Heart right ventricle (tissue), 16 donors: ENCODE measurements at regions not wholly inside any gene's neighbourhood (a gene's known extent, or its start where the extent isn't known, plus 50 kb on each side); places are given as distances from the start of the nearest gene placed in this dataset.
"Not testable (repeated sequence)": the region's sequence is repeated elsewhere in the genome, so short reads cannot be mapped to it uniquely, and the experiment has no call there.

Experiments
- ATAC-seq, 8 donors: fragments of 200-7000 bp; cut with Tn5 transposase; one replicate each; pipeline ENCODE4 v1.9.1; 2020; ENCODE audit warnings: mild to moderate bottlenecking in 8 of 8, moderate library complexity in 8 of 8, moderate number of reproducible peaks in 1 of 8
- DNase-seq, 2 donors: peaks; one replicate each; pipeline ENCODE4 v3.0.0-alpha.2; 2020
- H3K27ac ChIP-seq, 10 donors: fragments of 200-600 bp; sonication (generic) in 2 of 10; one replicate each; pipeline versions ENCODE4 v1.5.0 to v1.8.0; 2020 to 2022; ENCODE audit warnings: mild to moderate bottlenecking in 3 of 10
- H3K27me3 ChIP-seq, 7 donors: fragments of 200-600 bp; one replicate each; pipeline ENCODE4 v1.8.0; 2021 to 2022; ENCODE audit warnings: mild to moderate bottlenecking in 2 of 7
- H3K36me3 ChIP-seq, 9 donors: fragments of 200-600 bp; sonication (generic) in 1 of 9; one replicate each; pipeline versions ENCODE4 v1.5.0 to v1.8.0; 2020 to 2022; ENCODE audit warnings: mild to moderate bottlenecking in 2 of 9
- H3K4me1 ChIP-seq, 9 donors: fragments of 200-600 bp; sonication (generic) in 1 of 9; one replicate each; pipeline versions ENCODE4 v1.5.0 to v1.8.0; 2020 to 2022; ENCODE audit warnings: mild to moderate bottlenecking in 4 of 9
- H3K4me3 ChIP-seq, 10 donors: fragments of 200-600 bp; sonication (generic) in 2 of 10; one replicate each; pipeline versions ENCODE4 v1.5.0 to v1.8.0; 2020 to 2022; ENCODE audit warnings: mild to moderate bottlenecking in 7 of 10, moderate library complexity in 2 of 10
- H3K9me3 ChIP-seq, 11 donors: fragments of 200-600 bp in 10 of 11; sonication (generic) in 2 of 11; one replicate each; pipeline versions ENCODE4 v1.5.0 to v1.8.0; 2013 to 2022; ENCODE audit warnings: mild to moderate bottlenecking in 2 of 11, control low read depth in 1 of 11, moderate library complexity in 1 of 11
- whole genome bisulfite sequencing, 2 donors: extraction: QIAGEN DNeasy Blood & Tissue Kit; methylation state at CpG; one replicate each; pipeline ENCODE4 v1.1.7; 2013; ENCODE audit warnings: inconsistent platforms in 1 of 2; 5-methylcytosine and 5-hydroxymethylcytosine counted together
- intact Hi-C, 10 donors: fragments of 100-400 bp; cut with DNase I; formaldehyde crosslinking; loops; one replicate each; pipeline versions ENCODE4 v1.11.1 to v1.14.2; 2022
- TF ChIP-seq, protein P1 (sequence below), 9 donors: fragments of 200-600 bp; sonication (generic) in 2 of 9; IDR thresholded peaks; one replicate each; pipeline versions ENCODE4 v1.5.0 to v1.8.0; 2021 to 2022; ENCODE audit warnings: antibody characterized with exemption in 9 of 9, mild to moderate bottlenecking in 5 of 9, moderate library complexity in 1 of 9
- donor health status: Arrhythmogenic right ventricular cardiomyopathy.
- donor health status: ischemic (EF 13 %, LVEDD 7.1; RV severe dilation, severe dysfunction).
- donor health status: healthy with polysubstance abuse.
- donor health status: DM: no; HTN: yes; CAD: no.
- donor health status: DM: no; HTN: no; CAD: no.
- donor health status: ischemic (EF 25% LVEDD 6.9; RV normal size, moderate dysfunction).
- donor health status: ischemic (EF 25% LVEDD 5.7; RV mildly dilated, moderate dysfunction).
- donor health status: healthy.
- donor health status: DM: yes; HTN: yes; CAD: no.
- donor health status: Ischemic cardiomyopathy.
- donor health status: ischemic (EF 35%, LVEDD 5.7; RV mildly dilated, moderate dysfunction).
- donor health status: nonischemic (EF 11% LVEDD 7.7; RV severe dilation, severe dysfunction).
- donor health status: DM: yes; HTN: yes; CAD: no.
- donor health status: PGD.
- donor health status: ischemic (EF 29% LVEDD 5.4; RV normal size, mild dysfunction).
- donor health status: nonischemic (EF 23%, LVEDD 6.1; RV moderate dilation, normal function).

DNA sequence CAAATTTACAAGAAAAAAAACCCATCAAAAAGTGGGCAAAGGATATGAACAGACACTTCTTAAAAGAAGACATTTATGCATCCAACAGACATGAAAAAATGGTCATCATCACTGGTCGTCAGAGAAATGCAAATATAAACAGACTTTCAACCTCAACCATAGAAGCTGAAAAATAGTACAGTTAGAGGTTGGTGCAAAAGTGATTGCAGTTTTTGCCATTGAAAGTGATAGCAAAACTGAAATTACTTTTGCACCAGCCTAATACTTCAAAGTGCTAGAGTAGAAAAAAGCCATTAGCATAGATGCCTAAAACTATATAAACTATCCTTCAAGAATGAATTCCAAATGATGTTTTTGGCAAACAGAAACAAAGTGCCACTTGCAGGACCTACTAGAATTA, 365.8 kb upstream of the DPYD start:
- intact Hi-C loops, result no loop called here
- TF ChIP-seq, protein P1, sequence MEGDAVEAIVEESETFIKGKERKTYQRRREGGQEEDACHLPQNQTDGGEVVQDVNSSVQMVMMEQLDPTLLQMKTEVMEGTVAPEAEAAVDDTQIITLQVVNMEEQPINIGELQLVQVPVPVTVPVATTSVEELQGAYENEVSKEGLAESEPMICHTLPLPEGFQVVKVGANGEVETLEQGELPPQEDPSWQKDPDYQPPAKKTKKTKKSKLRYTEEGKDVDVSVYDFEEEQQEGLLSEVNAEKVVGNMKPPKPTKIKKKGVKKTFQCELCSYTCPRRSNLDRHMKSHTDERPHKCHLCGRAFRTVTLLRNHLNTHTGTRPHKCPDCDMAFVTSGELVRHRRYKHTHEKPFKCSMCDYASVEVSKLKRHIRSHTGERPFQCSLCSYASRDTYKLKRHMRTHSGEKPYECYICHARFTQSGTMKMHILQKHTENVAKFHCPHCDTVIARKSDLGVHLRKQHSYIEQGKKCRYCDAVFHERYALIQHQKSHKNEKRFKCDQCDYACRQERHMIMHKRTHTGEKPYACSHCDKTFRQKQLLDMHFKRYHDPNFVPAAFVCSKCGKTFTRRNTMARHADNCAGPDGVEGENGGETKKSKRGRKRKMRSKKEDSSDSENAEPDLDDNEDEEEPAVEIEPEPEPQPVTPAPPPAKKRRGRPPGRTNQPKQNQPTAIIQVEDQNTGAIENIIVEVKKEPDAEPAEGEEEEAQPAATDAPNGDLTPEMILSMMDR (IDR thresholded peaks at IDR 0.05), result no peak
- no peaks in the 10 kb centered on the region for H3K27me3 ChIP-seq
- peaks cover 0 to 5% (median 0%) of the 10 kb centered on the region in 11 donors for H3K9me3 ChIP-seq
- H3K27ac ChIP-seq, result no peak overlapping the region
- peaks cover 0 to 3% (median 0%) of the 10 kb centered on the region in 9 donors for H3K4me1 ChIP-seq
- no peak for ATAC-seq
- no peaks in the 10 kb centered on the region for H3K36me3 ChIP-seq
- no peak overlapping the region for H3K4me3 ChIP-seq
- WGBS, 2 donors, result 59 to 84% methylated on average over 1 of the region's 1 CpG
- no peak for DNase-seq

GRCh38 chr1:98285286-98285685, 364.5 kb upstream of the DPYD start:
- DNase-seq, H3K9me3 ChIP-seq, H3K27me3 ChIP-seq, H3K4me1 ChIP-seq, intact Hi-C loops, ATAC-seq, H3K27ac ChIP-seq, H3K4me3 ChIP-seq, H3K36me3 ChIP-seq: not testable (repeated sequence)
- WGBS, 2 donors, result 70 to 82% methylated on average over 2 of the region's 2 CpGs

- WGBS, 2 donors, result 81% methylated on average over 4 of the region's 4 CpGs
- intact Hi-C loops, result no loop called here
- DNase-seq (no peak), ATAC-seq (no peak)
- H3K36me3 ChIP-seq, result no peaks in the 10 kb centered on the region
- TF ChIP-seq, protein P1 (IDR thresholded peaks at IDR 0.05), result no peak
- no peak overlapping the region for H3K4me3 ChIP-seq
- no peaks in the 10 kb centered on the region for H3K9me3 ChIP-seq
- no peak overlapping the region for H3K27ac ChIP-seq
- H3K27me3 ChIP-seq, result no peaks in the 10 kb centered on the region
- H3K4me1 ChIP-seq, result no peaks in the 10 kb centered on the region
Observed at GRCh38 chr1:98280049-98280448, 359.2 kb upstream of the DPYD start.

DNA sequence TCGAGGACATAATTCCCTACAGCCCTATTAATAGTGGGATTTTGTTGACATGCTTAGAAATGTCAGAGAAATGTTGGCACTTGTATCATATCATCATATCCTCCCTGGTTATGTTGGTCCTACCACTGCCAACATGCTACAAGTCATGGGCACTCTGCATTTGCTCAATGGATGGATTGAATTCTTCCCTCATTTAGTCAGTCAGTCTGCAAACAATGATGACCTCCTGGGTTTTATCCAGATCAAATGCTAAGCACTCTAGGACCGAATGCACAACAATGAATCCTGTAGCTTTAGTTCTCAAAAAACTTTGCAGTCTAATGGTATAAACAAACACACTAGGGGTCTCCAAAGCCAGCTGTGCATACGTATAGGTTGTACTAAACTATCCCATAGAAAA, 357.2 kb upstream of the DPYD start:
- no peak for DNase-seq
- Histone ChIP-seq H3K27me3 (no peaks in the 10 kb centered on the region), H3K36me3 (no peaks in the 10 kb centered on the region), H3K4me1 (no peaks in the 10 kb centered on the region), H3K27ac (no peak overlapping the region), H3K9me3 (no peaks in the 10 kb centered on the region), H3K4me3 (no peak overlapping the region)
- ATAC-seq, result no peak
- intact Hi-C loops, result no loop called here
- WGBS, 2 donors, result 68 to 76% methylated on average over 3 of the region's 3 CpGs
- TF ChIP-seq, protein P1 (IDR thresholded peaks at IDR 0.05), result no peak

- no peak overlapping the region for H3K4me3 ChIP-seq
- intact Hi-C loops, result no loop called here
- DNase-seq (no peak), ATAC-seq (no peak)
- H3K9me3 ChIP-seq, result peaks cover 0 to 4% (median 0%) of the 10 kb centered on the region in 11 donors
- H3K4me1 ChIP-seq, result no peaks in the 10 kb centered on the region
- 56 to 70% methylated on average over 2 of the region's 2 CpGs for WGBS, 2 donors
- no peaks in the 10 kb centered on the region for H3K36me3 ChIP-seq
- TF ChIP-seq, protein P1 (IDR thresholded peaks at IDR 0.05), result no peak
- H3K27me3 ChIP-seq, result no peaks in the 10 kb centered on the region
- H3K27ac ChIP-seq, result no peak overlapping the region
Observed at GRCh38 chr1:98277118-98277517, 356.3 kb upstream of the DPYD start.
